Adrenal gland (tissue), 9 donors: ENCODE measurements at regions not wholly inside any gene's neighbourhood (a gene's known extent, or its start where the extent isn't known, plus 50 kb on each side); places are given as distances from the start of the nearest gene placed in this dataset.

ENCODE experiments used
- DNase-seq, 7 donors: peaks; one replicate each; pipeline ENCODE4 v3.0.0-alpha.2; 2019 to 2020
- H3K27ac ChIP-seq, 5 donors: fragments of 200-600 bp; sonication (generic) in 4 of 5; 1 replicate in 3 of 5; 2 replicates in 2 of 5; pipeline versions ENCODE4 v1.5.1 to v1.8.0; 2016 to 2020; ENCODE audit warnings: mild to moderate bottlenecking in 1 of 5
- H3K27me3 ChIP-seq: fragments of 200-600 bp; 2 replicates; pipeline ENCODE4 v1.8.0; 2021
- H3K36me3 ChIP-seq, 2 donors: fragments of 200-600 bp; replicated peaks in 1 of 2; 1 replicate in 1 of 2; 2 replicates in 1 of 2; pipeline versions ENCODE4 v1.5.1 to v1.8.0; 2018 to 2022
- H3K4me1 ChIP-seq, 2 donors: fragments of 200-600 bp; replicated peaks in 1 of 2; 1 replicate in 1 of 2; 2 replicates in 1 of 2; pipeline versions ENCODE4 v1.5.1 to v1.8.0; 2018 to 2021
- H3K4me3 ChIP-seq, 4 donors: fragments of 200-600 bp; sonication (generic) in 3 of 4; one replicate each; pipeline ENCODE4 v1.5.1; 2016 to 2018
- H3K9me3 ChIP-seq, 3 donors: fragments of 200-600 bp; sonication (generic) in 1 of 3; replicated peaks in 1 of 3; 1 replicate in 2 of 3; 2 replicates in 1 of 3; pipeline versions ENCODE4 v1.5.1 to v1.8.0; 2016 to 2021
- CTCF ChIP-seq, 6 experiments: fragments of 450-650 bp in 4 of 6; fragments of 200-600 bp in 2 of 6; sonication (generic) in 1 of 6; IDR thresholded peaks; 1 replicate in 5 of 6; 2 replicates in 1 of 6; pipeline versions ENCODE4 v1.5.1 to v1.8.0; 2016 to 2021; ENCODE audit warnings: antibody characterized with exemption in 6 of 6, mild to moderate bottlenecking in 2 of 6, moderate library complexity in 1 of 6
- POLR2A ChIP-seq, 2 donors: fragments of 450-650 bp; IDR thresholded peaks; one replicate each; pipeline ENCODE4 v1.6.1; 2017; ENCODE audit warnings: antibody characterized with exemption in 2 of 2, mild to moderate bottlenecking in 2 of 2, moderate library complexity in 1 of 2
- WGBS, 4 donors: extraction: QIAGEN DNeasy Blood & Tissue Kit in 2 of 4; methylation state at CpG; one replicate each; pipeline versions ENCODE4 v1.1.5 to v1.1.7; 2013 to 2017; 5-methylcytosine and 5-hydroxymethylcytosine counted together
- intact Hi-C, 2 donors: fragments of 100-400 bp; cut with DNase I; formaldehyde crosslinking; loops; one replicate each; pipeline versions ENCODE4 v1.14.1 to v1.15.0; 2022 to 2023
- donor health status: healthy with polysubstance abuse.
- donor health status: Bipolar disorder and iron deficiency.
- donor health status: DM: yes; HTN: yes; CAD: no.
- donor health status: DM: no; HTN: no; CAD: no.
- donor health status: DM: no; HTN: no; CAD: no.

- H3K27ac ChIP-seq: no peak overlapping the region
- no peaks in the 10 kb centered on the region for H3K27me3 ChIP-seq
- no peaks in the 10 kb centered on the region for H3K9me3 ChIP-seq
- no peaks in the 10 kb centered on the region for H3K36me3 ChIP-seq
- H3K4me3 ChIP-seq: no peak overlapping the region
- WGBS, 4 donors: 46 to 81% (median 62%) methylated on average over 2 to 3 of the region's 3 CpGs
- intact Hi-C loops: no loop called here
- H3K4me1 ChIP-seq: no peaks in the 10 kb centered on the region
- DNase-seq: no peak
- TF ChIP-seq POLR2A (IDR thresholded peaks at IDR 0.05): no peak
- TF ChIP-seq CTCF (IDR thresholded peaks at IDR 0.05): no peak
Measured at GRCh38 chr5:3796736-3797135, 201.1 kb downstream of the IRX1 start.

- H3K27ac ChIP-seq: no peak overlapping the region
- H3K9me3 ChIP-seq: no peaks in the 10 kb centered on the region
- no peaks in the 10 kb centered on the region for H3K27me3 ChIP-seq
- H3K4me1 ChIP-seq: no peaks in the 10 kb centered on the region
- DNase-seq: no peak
- intact Hi-C loops: no loop called here
- no peak overlapping the region for H3K4me3 ChIP-seq
- no peaks in the 10 kb centered on the region for H3K36me3 ChIP-seq
- WGBS, 4 donors: 64 to 80% (median 73%) methylated on average over 2 of the region's 2 CpGs
- TF ChIP-seq CTCF (IDR thresholded peaks at IDR 0.05): no peak
- no peak for TF ChIP-seq POLR2A (IDR thresholded peaks at IDR 0.05)
Measured at GRCh38 chr5:3801967-3802366, 206.3 kb downstream of the IRX1 start.

GRCh38 chr5:3809455-3809854 lies 213.8 kb downstream of the IRX1 start:
- DNase-seq: no peak
- Histone ChIP-seq H3K27ac (no peak overlapping the region), H3K4me1 (no peaks in the 10 kb centered on the region), H3K9me3 (no peaks in the 10 kb centered on the region), H3K4me3 (no peak overlapping the region), H3K27me3 (no peaks in the 10 kb centered on the region), H3K36me3 (no peaks in the 10 kb centered on the region)
- intact Hi-C loops: no loop called here
- TF ChIP-seq POLR2A (IDR thresholded peaks at IDR 0.05) (no peak), CTCF (IDR thresholded peaks at IDR 0.05) (no peak)
- WGBS, 4 donors: 71 to 75% (median 74%) methylated on average over 4 of the region's 4 CpGs

GRCh38 chr5:3811116-3811515 lies 215.5 kb downstream of the IRX1 start:
- WGBS, 4 donors: 71 to 93% (median 75%) methylated on average over 1 of the region's 1 CpG
- H3K9me3 ChIP-seq: no peaks in the 10 kb centered on the region
- H3K4me1 ChIP-seq: no peaks in the 10 kb centered on the region
- TF ChIP-seq POLR2A (IDR thresholded peaks at IDR 0.05) (no peak), CTCF (IDR thresholded peaks at IDR 0.05) (no peak)
- no peak for DNase-seq
- no peaks in the 10 kb centered on the region for H3K36me3 ChIP-seq
- intact Hi-C loops: no loop called here
- H3K4me3 ChIP-seq: no peak overlapping the region
- no peaks in the 10 kb centered on the region for H3K27me3 ChIP-seq
- H3K27ac ChIP-seq: no peak overlapping the region
